ENCODE measurements at regions not wholly inside any gene's neighbourhood (a gene's known extent, or its start where the extent isn't known, plus 50 kb on each side); places are given as distances from the start of the nearest gene placed in this dataset.

DNA sequence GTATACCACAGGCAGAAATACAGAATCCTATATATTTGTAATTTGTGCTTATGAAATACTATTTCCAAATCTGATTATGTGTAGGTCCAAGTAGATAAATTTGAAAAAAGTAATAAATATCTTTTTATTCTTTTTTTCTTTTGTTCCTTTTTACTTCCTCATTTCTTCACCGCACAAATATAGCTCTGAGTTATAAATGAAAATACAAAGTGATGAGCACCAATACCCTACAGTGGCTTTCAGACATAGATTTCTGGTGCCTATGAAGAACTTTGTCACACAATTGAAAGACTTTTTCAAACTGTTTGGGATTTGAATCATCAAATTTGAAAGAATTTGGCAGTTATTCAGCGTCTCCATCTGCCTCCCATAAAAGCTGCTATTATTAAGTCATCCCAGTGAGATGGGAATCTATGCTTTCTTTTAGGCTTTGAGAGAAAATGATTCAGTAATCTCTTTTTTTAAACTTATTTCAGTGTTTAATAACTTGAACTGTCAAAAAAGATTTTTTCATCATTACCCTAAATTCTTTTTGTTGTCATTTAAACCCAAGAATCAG lies 363.6 kb upstream of the GOLIM4 start:
- peak; percentile 74 for DNase-seq (ENCODE audit: low read depth)

DNA sequence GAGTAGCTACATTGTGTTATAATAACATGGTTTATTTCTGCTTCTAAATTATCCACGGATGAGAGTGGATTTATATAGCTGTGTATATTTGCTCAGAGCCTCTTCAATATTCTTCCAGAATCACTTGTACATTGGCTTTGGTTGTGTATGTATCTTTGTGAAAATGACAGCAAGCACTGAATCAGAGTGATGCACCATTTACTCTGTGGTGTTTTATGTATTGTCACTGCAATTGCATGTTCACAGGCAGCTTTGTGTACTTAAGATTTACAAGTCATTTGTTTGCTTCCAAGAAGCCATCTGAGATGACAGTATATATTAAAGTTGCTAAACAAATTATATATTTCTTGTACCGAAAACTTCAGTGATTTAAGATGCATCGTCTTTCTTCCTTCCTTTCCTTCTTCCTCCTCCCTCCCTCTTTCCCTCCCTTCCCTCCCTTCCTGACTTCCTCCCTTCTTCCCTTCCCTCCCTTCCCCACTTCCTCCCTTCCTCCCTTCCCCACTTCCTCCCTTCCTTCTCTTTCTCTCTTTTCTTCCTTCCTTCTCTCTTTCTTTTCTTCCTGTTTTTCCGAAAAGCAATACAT lies 362.3 kb upstream of the GOLIM4 start:
- DNase-seq (ENCODE audit: low read depth), result no peak

DNA sequence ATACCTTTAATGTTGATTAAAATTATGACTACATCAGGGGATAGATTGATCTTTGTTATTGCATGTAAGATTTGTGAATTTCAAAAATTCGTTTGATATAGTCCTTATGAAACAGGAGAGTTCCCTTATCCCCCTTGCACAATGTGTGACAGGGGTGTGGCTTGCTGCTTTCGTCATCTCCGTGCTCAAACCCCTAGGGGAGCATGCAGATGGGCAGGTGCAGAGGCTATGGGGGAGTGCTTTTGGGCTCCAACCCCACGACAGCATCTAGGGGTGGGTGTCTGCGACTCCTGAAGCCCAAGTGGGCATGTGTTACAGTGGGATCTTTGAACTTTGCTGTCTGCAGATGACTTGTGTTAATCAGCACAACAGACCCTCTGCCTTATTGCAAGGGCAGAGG lies 360.1 kb upstream of the GOLIM4 start:
- DNase-seq (ENCODE audit: low read depth), result no peak

DNA sequence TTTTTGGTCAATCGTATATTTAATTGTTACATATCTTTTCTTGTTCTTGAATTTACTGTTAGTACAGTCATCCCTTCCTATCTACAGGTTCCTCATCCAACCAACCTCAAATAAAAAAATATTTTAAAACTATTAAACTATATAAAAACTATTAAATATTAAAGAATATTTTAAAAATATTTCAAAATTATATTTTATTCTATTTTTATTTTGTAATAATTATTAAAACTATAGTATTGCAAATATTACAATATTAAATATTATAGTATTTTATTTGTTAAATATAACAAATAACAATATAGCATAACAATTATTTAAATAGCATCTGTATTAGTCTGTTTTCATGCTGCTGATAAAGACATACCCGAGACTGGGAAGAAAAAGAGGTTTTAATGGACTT lies 357.9 kb upstream of the GOLIM4 start:
- no peak for DNase-seq (ENCODE audit: low read depth)

DNA sequence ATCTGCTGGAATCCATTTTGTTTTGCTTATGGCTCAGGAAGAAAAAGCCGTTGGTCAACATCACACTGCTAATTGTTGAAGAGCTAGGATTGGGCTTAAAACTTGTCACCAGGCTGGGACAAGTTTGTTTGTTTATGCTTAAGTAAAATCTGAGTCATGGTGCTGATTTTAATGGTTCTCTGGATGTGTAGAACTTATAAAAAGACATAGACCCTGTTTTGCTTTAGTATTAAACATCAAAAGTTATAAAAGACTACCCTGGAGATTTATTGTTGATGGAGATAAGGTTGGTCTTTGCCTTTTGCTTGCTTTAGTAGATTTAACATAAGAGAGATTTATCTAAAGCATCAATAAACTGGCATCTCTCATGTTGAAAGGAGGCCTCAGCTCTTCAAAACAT lies 348.2 kb upstream of the GOLIM4 start:
- DNase-seq (ENCODE audit: low read depth), result no peak

DNA sequence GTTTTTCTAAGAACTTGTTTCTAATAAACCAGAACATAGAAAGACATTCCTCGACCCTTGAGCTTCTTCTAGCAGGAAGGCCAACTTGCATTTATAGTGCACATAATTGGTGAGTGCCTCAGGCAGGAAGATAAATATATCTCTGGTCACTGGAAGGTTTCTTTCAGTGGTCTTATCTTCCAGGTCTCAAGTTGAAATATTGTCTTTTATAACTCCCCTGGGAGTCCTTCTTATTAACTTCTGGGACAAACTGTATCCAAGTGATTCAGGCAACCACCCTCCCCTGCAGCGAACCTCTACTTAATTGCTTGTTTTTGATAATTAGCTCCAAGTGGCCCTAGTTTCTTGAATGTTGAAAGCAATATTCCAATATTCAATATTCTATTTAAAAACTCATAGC lies 346.8 kb upstream of the GOLIM4 start:
- no peak for DNase-seq (ENCODE audit: low read depth)

DNA sequence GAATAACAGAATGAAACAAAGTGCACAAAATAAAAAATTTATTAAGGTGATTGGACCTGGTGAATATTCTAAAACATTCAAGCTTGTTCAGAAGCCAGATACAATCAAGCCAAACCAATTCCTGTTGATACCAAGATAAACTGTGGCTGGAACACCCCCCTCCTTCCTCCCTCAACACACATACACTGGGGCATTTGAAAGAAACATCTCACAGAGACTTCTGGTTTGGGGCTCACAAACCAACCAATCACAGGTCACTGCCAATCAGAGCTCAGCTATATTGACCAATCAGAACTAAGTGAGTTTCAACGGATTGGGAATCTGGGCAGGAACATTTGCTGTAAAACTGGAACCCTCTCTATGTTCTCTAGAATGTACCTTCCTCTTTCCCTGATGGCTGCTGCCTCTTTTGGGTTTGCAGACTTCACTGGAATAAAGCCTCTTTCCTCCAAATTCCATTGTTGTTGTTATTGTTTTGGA lies 340.6 kb upstream of the GOLIM4 start:
- no peak for DNase-seq (ENCODE audit: low read depth)

DNA sequence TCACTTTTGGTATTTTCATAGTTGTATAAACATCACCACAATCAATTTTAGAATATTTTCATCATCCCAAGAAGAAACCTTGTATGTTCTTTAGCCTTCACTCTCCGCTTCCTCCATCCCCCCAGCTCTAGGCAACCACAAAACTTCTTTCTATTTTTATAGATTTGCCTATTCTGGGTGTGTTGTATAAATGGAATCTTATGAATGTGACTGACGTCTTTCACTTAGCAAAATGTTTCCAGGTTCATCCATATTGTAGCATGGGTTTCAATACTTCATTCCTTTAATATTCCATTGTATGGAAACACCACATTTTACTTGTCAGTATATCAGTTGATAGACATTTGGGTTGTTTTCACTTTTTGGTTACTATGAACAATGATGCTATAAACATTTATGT lies 335.8 kb upstream of the GOLIM4 start:
- no peak for DNase-seq (ENCODE audit: low read depth)

DNA sequence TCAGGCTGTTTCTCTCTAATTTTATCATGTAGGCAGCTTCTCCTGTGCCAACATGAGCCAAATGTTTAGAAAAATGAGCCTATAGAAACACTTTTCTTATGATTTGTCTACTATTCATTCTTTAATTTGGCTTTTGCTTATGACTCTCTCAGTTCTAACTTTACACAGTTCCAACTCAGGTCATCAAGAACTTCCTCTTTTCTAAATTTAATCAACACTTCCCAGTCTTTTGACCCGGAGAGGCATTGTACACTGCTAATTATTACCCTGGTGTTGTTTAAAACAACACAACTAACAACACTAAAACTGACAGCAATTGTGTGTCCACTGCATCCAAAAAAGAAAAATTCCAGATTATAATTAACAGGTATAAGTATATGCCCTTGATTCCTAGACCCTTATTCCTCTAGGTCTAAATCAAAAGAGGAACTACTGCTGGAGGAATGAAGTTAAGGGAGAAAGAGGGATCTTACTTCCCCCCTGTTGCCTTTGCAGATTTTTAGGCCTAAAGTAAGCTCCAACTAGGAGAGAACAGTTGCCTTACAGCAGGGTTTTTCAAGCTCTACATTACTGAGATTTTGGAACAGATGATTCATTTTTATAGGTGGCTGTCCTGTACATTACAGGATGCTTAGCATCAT lies 332.2 kb upstream of the GOLIM4 start:
- no peak for DNase-seq (ENCODE audit: low read depth)

DNA sequence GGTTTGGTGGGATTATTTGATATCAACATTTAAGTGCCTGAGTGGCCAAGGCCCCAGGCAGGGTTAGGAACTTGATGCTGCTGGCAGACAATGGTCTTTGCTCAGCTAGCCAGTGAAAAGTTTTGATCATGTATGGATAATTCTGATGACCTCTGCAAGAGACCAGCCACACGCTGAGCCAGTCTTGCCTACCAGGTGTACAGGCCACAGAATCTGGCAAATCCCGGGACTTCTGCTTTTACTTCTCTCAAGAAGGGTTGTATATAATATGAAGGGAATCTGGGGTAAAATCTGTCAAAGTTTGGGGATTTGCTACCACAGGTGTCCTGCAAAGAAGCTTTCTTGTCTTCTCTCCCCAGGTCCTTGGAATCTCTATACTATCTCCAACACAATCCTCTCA lies 331.4 kb upstream of the GOLIM4 start:
- DNase-seq (ENCODE audit: low read depth), result no peak

DNA sequence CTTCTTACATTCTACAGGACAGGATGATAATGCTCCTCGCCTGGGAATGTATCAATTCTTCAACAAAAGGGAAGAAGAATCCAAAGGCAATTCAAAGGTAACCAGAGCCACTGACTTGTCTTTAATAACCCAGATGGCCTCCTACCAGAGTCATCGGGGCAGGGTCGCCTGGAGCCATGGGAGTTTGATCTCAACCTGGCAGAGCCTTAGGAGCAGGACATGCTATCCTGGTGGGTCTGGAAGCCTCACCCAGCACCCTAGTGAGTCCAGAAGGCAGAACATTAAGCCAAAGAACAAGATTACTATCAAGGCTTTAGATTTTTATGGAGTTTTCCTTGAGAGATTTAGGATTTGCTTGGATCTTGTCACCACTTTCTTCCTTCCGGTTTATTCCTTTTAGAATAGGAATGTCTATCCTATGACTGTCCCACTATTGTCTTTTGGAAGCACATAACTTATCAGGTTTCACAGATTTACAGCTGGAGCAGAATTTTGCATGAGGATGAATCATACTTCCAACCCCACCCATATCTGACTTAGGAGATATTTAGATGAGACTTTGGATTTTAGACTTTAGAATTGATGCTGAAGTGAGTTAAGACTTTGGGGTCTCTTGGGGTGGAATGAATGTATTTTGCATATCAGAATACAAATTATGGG lies 330.3 kb upstream of the GOLIM4 start:
- peak; percentile 25 for DNase-seq (ENCODE audit: low read depth)

DNA sequence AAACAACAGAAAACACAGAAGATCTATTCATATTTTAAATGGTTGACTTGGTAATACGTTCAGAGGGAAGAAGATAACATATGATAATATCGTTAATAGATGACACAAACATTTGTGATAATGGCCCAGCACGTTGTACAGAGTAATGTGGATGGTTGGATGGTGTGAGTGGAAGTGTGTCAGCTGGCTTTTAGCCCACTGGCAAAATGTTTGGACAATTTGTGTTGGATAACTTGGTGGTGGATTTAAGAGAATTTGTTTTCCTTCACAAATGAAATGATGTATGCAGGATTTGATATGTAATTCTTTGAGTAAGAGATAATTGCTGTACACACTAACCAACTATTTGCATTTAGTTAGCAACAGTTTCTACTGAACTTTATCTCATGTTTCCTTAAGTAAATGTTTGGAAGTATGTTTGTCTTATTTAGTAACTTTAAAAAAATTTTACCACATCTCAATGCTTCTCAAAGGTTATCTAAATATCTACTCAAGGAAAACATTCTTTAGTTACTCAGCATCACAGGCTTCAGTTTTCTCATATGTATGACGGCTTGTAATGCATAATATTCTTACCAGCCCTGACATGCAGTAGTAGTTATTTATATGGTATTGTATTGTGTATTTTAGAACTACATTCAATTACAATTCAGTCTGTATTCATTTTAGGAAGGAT lies 328.5 kb upstream of the GOLIM4 start:
- peak; percentile 49 for DNase-seq (ENCODE audit: low read depth)

DNA sequence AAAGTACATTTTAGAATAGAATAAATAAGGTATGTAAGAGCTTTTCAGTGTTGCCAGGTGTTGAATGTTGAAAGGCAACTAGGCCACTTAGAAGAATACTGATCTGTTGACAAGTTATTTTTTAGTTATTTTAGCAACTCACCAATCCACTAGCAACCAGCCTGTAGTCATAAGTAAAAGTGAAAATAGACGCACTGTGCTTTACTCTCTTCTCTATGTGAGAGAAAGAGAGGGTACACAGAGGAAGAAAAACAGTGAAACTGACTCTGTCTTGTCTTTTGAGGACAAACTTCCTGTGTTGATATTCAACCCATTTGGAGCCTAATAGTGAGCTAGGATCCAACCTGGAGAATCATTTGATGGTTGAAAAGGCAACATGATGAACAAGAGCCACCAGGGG lies 327.1 kb upstream of the GOLIM4 start:
- DNase-seq (ENCODE audit: low read depth), result no peak

DNA sequence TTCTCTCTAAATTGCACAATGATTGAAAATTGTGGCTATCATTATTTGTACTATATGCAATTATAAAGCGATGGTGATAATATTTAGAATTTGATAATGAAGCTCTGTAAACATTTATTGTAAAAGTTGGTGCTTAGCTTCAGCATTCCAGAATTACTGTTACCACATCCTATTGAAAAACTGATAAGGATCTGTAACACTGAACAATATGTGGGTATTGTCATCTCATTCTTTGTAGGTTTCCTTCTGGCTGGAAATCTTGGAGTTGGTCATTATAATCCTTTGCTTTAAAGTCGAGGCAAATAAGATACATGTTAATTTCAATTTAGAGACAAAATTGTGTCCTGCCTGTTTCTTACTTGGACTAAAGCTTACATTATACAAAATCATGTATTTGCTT lies 323.4 kb upstream of the GOLIM4 start:
- no peak for DNase-seq (ENCODE audit: low read depth)

DNA sequence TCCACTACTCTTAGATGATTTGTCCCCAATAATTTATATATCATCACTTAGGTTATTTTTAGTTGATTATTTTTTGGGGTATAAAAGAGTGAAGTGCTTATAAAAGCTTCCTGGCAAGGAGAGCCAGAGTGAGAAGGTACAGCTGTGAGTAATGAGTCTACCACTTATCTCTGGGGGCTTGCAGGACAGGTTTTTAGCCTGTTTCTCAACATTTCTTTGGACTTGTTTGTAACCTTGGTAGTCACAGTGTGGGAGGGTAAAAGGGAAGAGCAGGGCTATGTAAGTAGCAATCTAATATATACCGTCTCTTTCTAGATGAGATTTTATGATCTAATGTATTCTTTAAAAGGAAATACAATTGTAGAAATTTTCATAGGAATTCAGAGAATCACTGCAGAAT lies 321.3 kb upstream of the GOLIM4 start:
- no peak for DNase-seq (ENCODE audit: low read depth)

DNA sequence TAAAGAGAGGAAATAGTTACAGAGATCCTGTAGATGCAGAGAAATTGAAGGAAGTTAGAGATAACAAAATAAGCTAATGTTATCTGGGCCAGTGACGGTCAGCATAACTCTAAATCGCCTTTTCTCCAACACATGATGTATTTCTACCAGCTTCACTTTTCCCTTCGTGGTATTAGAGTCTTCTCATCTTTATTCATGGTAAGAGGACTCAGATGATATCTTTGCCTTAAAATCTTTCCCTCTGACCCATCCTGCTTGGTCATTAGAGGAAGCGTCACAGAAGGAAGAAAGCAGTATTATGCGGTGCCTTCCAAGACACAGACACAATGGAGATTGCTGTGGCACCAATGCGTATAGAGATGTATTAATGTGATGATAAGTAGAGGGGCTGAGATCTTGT lies 320.7 kb upstream of the GOLIM4 start:
- no peak for DNase-seq (ENCODE audit: low read depth)

DNA sequence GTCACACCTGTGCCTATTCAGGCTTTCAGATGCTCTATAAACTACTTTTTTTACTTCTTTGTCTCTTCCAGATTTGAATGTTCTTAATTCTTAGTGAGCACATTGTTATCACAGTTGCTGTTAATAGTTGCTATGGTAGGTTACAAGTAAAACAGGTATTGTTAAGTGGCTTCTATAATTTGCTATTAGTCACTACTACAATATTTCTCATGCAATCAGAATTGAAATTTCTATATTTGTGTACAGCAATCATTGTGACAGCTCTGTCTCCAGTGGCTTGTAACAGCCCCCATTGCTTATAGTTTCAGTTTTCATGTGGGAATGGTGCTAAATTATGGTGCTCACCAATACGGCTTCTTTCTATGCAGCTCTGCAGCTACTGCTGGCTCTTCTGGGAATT lies 318.4 kb upstream of the GOLIM4 start:
- no peak for DNase-seq (ENCODE audit: low read depth)

DNA sequence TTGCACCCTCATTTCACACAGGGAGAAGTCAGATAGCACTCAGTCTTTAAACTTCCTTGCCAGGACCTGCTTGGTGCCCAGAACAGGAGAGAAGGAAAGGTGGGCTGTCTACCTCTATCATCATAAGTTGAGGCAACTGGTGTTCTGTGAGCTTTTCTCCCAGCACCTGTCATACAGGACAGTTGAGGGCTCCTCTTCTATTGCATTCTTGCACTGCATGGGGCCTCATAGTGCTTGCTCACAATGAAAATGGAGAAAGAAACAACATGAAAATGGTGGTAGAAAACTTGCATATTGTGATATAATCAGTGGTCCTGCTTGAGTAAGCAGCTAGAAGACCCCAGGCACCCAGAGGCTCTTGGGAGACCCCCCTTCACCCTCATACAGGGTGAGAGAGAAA lies 311.7 kb upstream of the GOLIM4 start:
- no peak for DNase-seq (ENCODE audit: low read depth)

DNA sequence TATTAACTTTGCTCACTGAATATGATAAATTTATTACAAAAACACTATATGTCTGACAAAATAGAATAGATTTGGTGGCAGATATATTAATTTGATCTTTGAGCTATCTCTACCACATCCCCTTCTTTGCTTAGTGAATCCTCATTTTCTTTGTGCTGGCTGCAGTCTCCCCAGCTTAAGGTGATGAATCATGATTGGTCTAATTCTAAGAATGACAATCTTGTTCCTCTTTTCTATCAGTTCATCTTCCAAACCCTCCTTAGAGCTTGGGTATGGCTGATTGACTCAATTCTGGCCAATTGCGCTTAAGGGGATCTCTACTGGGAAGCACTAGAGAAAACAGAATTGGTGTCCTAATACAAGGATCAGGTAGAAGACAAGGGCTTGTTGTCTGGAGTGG lies 309.6 kb upstream of the GOLIM4 start:
- no peak for DNase-seq (ENCODE audit: low read depth)

DNA sequence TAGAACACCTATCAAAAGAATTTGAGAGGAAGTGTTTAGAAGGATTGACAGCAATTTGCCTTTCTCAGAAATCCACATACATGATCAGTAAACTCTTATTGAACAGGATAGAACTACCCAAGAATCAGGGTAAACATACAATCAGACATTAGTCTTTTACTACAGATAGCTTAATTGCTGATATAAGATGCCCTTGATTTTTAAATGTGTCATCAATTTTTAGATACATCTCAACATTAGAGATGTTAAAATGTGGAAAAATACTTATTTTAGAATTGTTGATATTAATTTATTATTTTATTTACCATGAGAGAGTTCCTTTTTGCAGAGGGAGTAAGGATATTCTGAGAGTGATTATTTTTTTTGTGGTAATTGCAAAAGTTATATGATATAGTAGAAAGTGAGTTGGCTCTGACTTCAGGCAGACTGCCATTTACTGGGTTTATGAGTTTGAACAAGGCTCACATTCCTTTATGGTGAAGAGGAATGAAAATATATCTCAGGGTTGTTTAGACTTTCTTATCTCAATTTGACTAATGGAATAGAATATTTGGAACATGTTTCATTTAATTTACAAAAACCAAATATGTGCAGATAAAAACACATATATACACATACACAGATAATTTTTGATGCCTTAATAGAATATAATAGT lies 302.8 kb upstream of the GOLIM4 start:
- peak; percentile 45 for DNase-seq (ENCODE audit: low read depth)

DNA sequence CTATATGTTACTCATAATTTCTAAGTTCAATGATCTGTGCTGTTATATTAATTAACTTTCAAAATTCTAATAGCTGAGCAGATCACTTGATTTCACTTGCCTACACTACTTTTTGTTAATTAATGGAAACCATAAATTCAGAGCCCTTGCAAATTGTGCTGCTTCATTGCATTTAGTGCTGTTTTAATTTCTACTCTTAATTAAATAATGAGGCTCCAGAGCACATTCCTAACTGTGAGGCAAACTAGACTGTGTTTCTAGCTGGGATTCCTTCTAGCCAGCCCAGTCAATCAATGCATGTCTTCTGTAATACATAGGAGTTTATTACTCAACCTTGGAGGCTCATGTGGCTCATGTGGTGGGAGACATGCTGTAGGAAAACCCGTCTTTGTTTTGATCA lies 301.1 kb upstream of the GOLIM4 start:
- DNase-seq (ENCODE audit: low read depth), result no peak

DNA sequence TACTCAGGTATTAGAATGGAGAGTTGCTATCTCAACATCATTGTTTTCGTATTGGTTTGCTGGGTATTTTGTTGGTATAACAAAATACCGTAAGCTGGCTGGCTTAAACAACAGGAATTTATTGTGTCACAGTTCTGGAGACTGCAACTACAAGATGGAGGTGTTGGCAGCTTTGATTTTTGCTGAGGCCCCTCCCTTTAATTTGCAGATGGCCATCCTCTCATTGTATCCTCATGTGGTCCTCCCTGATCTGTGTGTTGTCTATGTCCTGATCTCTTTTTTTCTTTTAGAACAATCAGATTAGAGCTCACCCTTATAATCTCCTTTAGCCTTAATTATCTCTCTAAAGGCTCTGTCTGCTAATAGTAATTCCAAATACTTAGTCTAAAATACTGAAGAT lies 299.8 kb upstream of the GOLIM4 start:
- no peak for DNase-seq (ENCODE audit: low read depth)
